K562 (cell line): ENCODE measurements at regions not wholly inside any gene's neighbourhood (a gene's known extent, or its start where the extent isn't known, plus 50 kb on each side); places are given as distances from the start of the nearest gene placed in this dataset.

Experiments
- ATAC-seq: fragments of 200-7000 bp; cut with Tn5 transposase; 3 replicates; pipeline ENCODE4 v1.9.1; 2020; ENCODE audit warnings: moderate library complexity
- BruUV-seq: library from RNA; stranded (reverse); fragments of 400-500 nt; replicated peaks from 2 replicates; lab custom pipeline; 2021; lab: Mats Ljungman, UMichigan
- CTCF ChIA-PET: fragments of 300-600 bp; formaldehyde crosslinking; extraction: SDS; loops from one replicate; lab custom pipeline; 2021; ENCODE audit warnings: low intra/inter-chr PET ratio; lab: Yijun Ruan, JAX
- POLR2A ChIA-PET: fragments of 300-600, 350-650 bp; sonication (Branson Sonifier 250); formaldehyde crosslinking; extraction: SDS; loops from one replicate; lab custom pipeline; 2021; ENCODE audit warnings: antibody characterized with exemption, inconsistent platforms; lab: Yijun Ruan, JAX
- DNase-seq, 4 experiments: peaks; one replicate each; pipeline versions ENCODE4 v3.0.0 to v3.0.0-alpha.2; 2011 to 2018; ENCODE audit warnings: low spot score in 3 of 4, mixed read lengths in 3 of 4; ENCODE audit errors: extremely low read depth in 1 of 4
- FAIRE-seq: peaks from 2 replicates; lab custom pipeline; 2011; peaks lifted over from hg19 to GRCh38; lab: Jason Lieb, UNC
- H2AFZ ChIP-seq: 2 replicates; pipeline ENCODE4 v1.6.0; 2011; ENCODE audit warnings: low read depth, low read length, control low read depth, inconsistent platforms
- H3K27ac ChIP-seq: fragments of 200-600 bp; 3 replicates; pipeline ENCODE4 v1.8.0; 2011; ENCODE audit warnings: low read depth, mild to moderate bottlenecking, control low read depth, inconsistent platforms, low read length, moderate library complexity, mixed read lengths; ENCODE audit errors: extremely low read depth
- H3K27me3 ChIP-seq, 2 experiments: fragments of 300-600 bp in 1 of 2; 2 replicates in 1 of 2; 3 replicates in 1 of 2; pipeline versions ENCODE4 v1.6.0 to v1.8.0; 2011; ENCODE audit warnings: inconsistent platforms in 2 of 2, low read length in 2 of 2, mild to moderate bottlenecking in 1 of 2, mixed read lengths in 1 of 2, moderate library complexity in 1 of 2; ENCODE audit not compliant: control insufficient read depth in 2 of 2, insufficient read depth in 2 of 2
- H3K36me3 ChIP-seq: fragments of 300-600 bp; 3 replicates; pipeline ENCODE4 v1.8.0; 2011; ENCODE audit warnings: mild to moderate bottlenecking, low read length, inconsistent platforms; ENCODE audit not compliant: control insufficient read depth, insufficient read depth
- H3K4me1 ChIP-seq, 2 experiments: fragments of 200-600 bp in 1 of 2; replicated peaks in 1 of 2; 2 replicates in 1 of 2; 3 replicates in 1 of 2; pipeline versions ENCODE4 v1.5.1 to v1.8.0; 2011; ENCODE audit warnings: inconsistent platforms in 2 of 2, low read length in 2 of 2, mild to moderate bottlenecking in 1 of 2, mixed read lengths in 1 of 2, moderate library complexity in 1 of 2; ENCODE audit not compliant: control insufficient read depth in 2 of 2, insufficient read depth in 2 of 2
- H3K4me2 ChIP-seq: 2 replicates; pipeline ENCODE4 v1.6.1; 2011; ENCODE audit warnings: low read length, control low read depth, inconsistent platforms, mixed read lengths; ENCODE audit not compliant: insufficient read depth
- H3K4me3 ChIP-seq: fragments of 200-600 bp; sonication (generic), shearing (Covaris generic); 2 replicates; pipeline ENCODE4 v1.5.1; 2016; ENCODE audit warnings: control low read depth, inconsistent platforms
- H3K79me2 ChIP-seq: fragments of 200-600 bp; 3 replicates; pipeline ENCODE4 v1.8.0; 2011; ENCODE audit warnings: low read length, inconsistent platforms; ENCODE audit not compliant: control insufficient read depth, insufficient read depth
- H3K9ac ChIP-seq, 2 experiments: 2 replicates each; pipeline versions ENCODE4 v1.6.0 to v1.6.1; 2011; ENCODE audit warnings: low read depth in 2 of 2, low read length in 2 of 2, control low read depth in 1 of 2, inconsistent platforms in 1 of 2, mild to moderate bottlenecking in 1 of 2, mixed read lengths in 1 of 2; ENCODE audit not compliant: insufficient read depth in 1 of 2
- H3K9me1 ChIP-seq: one replicate; pipeline ENCODE4 v1.6.0; 2011; ENCODE audit warnings: inconsistent platforms, mild to moderate bottlenecking, low read length, moderate library complexity; ENCODE audit not compliant: control insufficient read depth, insufficient read depth
- H3K9me3 ChIP-seq: replicated peaks from 2 replicates; pipeline ENCODE4 v1.5.1; 2011; ENCODE audit warnings: low read depth, low read length, inconsistent platforms; ENCODE audit not compliant: control insufficient read depth, insufficient read depth
- H4K20me1 ChIP-seq: replicated peaks from 2 replicates; pipeline ENCODE4 v1.6.1; 2011; ENCODE audit warnings: low read length, inconsistent platforms, mixed read lengths; ENCODE audit not compliant: control insufficient read depth, insufficient read depth
- BCL6 ChIP-seq: fragments of 250-450 bp; sonication (Bioruptor Pico); IDR thresholded peaks from 2 replicates; pipeline ENCODE4 v1.4.0; 2020
- CREB1 ChIP-seq, 2 experiments: sonication (generic) in 1 of 2; formaldehyde crosslinking in 1 of 2; IDR thresholded peaks; 2 replicates each; pipeline versions ENCODE4 v1.6.1 to v1.8.0; 2012 to 2022; ENCODE audit warnings: inconsistent platforms in 1 of 2, mild to moderate bottlenecking in 1 of 2, missing genetic modification reagents in 1 of 2, moderate library complexity in 1 of 2
- CREB3 ChIP-seq: fragments of 450-650 bp; conservative IDR thresholded peaks from 2 replicates; pipeline ENCODE4 v1.6.1; 2016; ENCODE audit warnings: missing genetic modification characterization, low read depth, mild to moderate bottlenecking, missing compliant biosample characterization, moderate library complexity
- HIVEP1 ChIP-seq: fragments of 250-450 bp; sonication (Bioruptor Pico); IDR thresholded peaks from 2 replicates; pipeline ENCODE4 v1.4.0; 2020; ENCODE audit warnings: mild to moderate bottlenecking
- HNRNPK ChIP-seq: fragments of 200-400 bp; formaldehyde crosslinking; IDR thresholded peaks from one replicate; pipeline ENCODE4 v1.6.1; 2018; ENCODE audit warnings: mild to moderate bottlenecking, low read depth, low read length; ENCODE audit not compliant: poor library complexity, severe bottlenecking
- L3MBTL2 ChIP-seq: fragments of 450-650 bp; IDR thresholded peaks from 2 replicates; pipeline ENCODE4 v1.6.1; 2016; ENCODE audit warnings: mild to moderate bottlenecking, moderate library complexity
- MYC ChIP-seq, 2 experiments: fragments of 250-450 bp in 1 of 2; sonication (Bioruptor Pico) in 1 of 2; IDR thresholded peaks; 2 replicates each; pipeline versions ENCODE4 v1.5.1 to v1.6.1; 2012 to 2021; ENCODE audit warnings: low read depth in 2 of 2, borderline replicate concordance in 1 of 2, improper control_type of control experiment in 1 of 2, low read length in 1 of 2, mild to moderate bottlenecking in 1 of 2, moderate library complexity in 1 of 2
- NRF1 ChIP-seq, 2 experiments: fragments of 450-650 bp; IDR thresholded peaks in 1 of 2; conservative IDR thresholded peaks in 1 of 2; 2 replicates each; pipeline ENCODE4 v1.6.1; 2014; ENCODE audit warnings: mild to moderate bottlenecking in 2 of 2
- RHOXF2B ChIP-seq: fragments of 250-450 bp; sonication (Bioruptor Pico); conservative IDR thresholded peaks from 2 replicates; pipeline ENCODE4 v1.5.1; 2021
- SETDB1 ChIP-seq: IDR thresholded peaks from one replicate; pipeline ENCODE4 v1.6.1; 2012; ENCODE audit warnings: low read length, control low read depth, inconsistent platforms
- ZNF174 ChIP-seq: fragments of 250-450 bp; sonication (Bioruptor Pico); IDR thresholded peaks from 2 replicates; pipeline ENCODE4 v1.4.0; 2020; ENCODE audit warnings: mild to moderate bottlenecking
- ZNF589 ChIP-seq: fragments of 200-800 bp; sonication (Bioruptor generic); IDR thresholded peaks from 2 replicates; pipeline ENCODE4 v1.6.1; 2016; ENCODE audit warnings: low read depth, missing genetic modification characterization, missing compliant biosample characterization
- WGBS: fragments of 100-300 bp; shearing (Covaris generic); methylation state at CpG from one replicate; pipeline ENCODE4 v1.1.6; 2016; ENCODE audit warnings: low coverage, mixed read lengths; ENCODE audit not compliant: insufficient coverage; ENCODE audit errors: missing lambda C conversion rate; 5-methylcytosine and 5-hydroxymethylcytosine counted together
- in situ Hi-C: fragments of 300-500 bp; cut with MboI; formaldehyde crosslinking; loops from 4 replicates; pipeline ENCODE4 v1.15.0; 2018; ENCODE audit warnings: inconsistent platforms, mixed read lengths
- intact Hi-C: fragments of 100-400 bp; cut with micrococcal nuclease; formaldehyde crosslinking; loops from 2 replicates; pipeline ENCODE4 v1.14.2; 2022
- TF ChIP-seq, protein P1 (sequence below): fragments of 250-450 bp; sonication (Bioruptor Pico); IDR thresholded peaks from 2 replicates; pipeline ENCODE4 v1.9.0; 2021; ENCODE audit warnings: mild to moderate bottlenecking
- TF ChIP-seq, protein P2 (sequence below): fragments of 450-650 bp; IDR thresholded peaks from 2 replicates; pipeline ENCODE4 v1.6.1; 2016

DNA sequence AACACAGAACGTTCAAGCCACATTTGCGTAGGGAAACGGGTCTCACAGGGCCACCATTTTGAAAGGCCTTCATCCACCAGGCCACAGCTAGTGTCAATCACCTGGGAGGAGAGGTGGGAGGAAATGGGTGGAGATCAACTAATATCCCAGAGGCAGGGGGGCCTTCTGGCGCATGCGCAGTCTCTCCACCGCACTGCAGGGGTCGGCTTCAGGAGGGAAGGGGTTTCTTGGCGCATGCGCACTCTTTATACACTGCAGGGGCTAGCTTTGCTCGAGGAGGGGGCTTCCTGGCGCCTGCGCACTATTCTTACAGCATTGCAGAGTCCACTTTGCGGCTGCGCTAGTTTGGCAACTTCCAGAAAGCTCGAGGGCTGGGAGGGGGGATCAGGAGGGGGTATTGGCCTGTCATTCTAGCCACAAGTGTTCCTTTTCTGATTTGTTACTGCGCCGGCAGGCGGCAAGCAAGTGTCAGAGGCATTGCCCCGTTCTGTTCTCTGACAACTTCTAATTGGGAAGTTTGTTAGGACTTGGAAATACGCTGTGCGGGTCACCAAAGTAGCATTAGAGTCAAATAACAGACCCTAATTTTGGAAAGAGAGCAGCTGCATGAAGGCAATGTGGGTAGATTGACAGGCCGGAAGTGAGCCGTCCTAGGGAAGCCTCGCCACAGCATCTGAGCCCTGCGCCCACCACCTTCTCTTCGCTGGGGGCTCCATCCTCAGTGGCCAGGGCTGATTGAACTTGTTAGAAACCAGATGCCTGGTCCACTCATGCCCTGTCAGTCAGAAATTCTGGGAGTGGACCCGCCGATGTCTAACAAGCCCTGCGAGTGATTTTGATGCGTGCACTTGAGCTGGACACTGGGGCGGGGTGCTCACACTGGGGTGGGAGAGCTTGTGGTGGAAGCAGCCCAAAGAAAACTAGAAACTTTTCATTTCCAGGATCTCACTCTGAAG is 173.5 kb upstream of the NDN start:
- peak in 2 of 4 experiments; percentile 11 to 14 for DNase-seq
- 4% methylated on average over 21 of the region's 31 CpGs for WGBS
- Histone ChIP-seq H2AFZ (no peak overlapping the region), H3K4me2 (no peak overlapping the region), H3K27me3 (no peaks in the 10 kb centered on the region; a peak in 1 of 5 replicates), H3K36me3 (no peaks in the 10 kb centered on the region), H3K9ac (no peak overlapping the region), H4K20me1 (no peaks in the 10 kb centered on the region), H3K4me1 (no peaks in the 10 kb centered on the region), H3K9me1 (no peaks in the 10 kb centered on the region), H3K9me3 (no peaks in the 10 kb centered on the region), H3K4me3 (no peak overlapping the region), H3K27ac (no peak overlapping the region), H3K79me2 (no peaks in the 10 kb centered on the region)
- in situ Hi-C loops (loop anchor here (10.0 kb wide), 1 partner anchor 216 kb away; the partner anchor contains the start of gene MAGEL2), intact Hi-C loops (no loop called here)
- no TSS peak for BruUV-seq
- ChIA-PET CTCF (interaction anchor here (0.6 kb wide), 1 partner anchor 34 kb away, joined by 4 read pairs; no protein-coding TSS in a partner anchor), POLR2A (interaction anchor here (0.7 kb wide), 1 partner anchor 18 kb away, joined by 3 read pairs; no protein-coding TSS in a partner anchor)
- FAIRE-seq = no peak
- no peak for ATAC-seq
- no peak for TF ChIP-seq L3MBTL2
- TF ChIP-seq CREB3 (tag) = no peak
- TF ChIP-seq SETDB1 = no peak
- TF ChIP-seq, protein P1, sequence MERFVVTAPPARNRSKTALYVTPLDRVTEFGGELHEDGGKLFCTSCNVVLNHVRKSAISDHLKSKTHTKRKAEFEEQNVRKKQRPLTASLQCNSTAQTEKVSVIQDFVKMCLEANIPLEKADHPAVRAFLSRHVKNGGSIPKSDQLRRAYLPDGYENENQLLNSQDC = no peak
- TF ChIP-seq NRF1 (conservative IDR thresholded peaks at IDR 0.05 in 1 of 2, IDR thresholded peaks at IDR 0.05 in 1 of 2) = peak; percentile 79 to 83
- no peak for TF ChIP-seq RHOXF2B (CRISPR knock-in tag)
- TF ChIP-seq BCL6 (CRISPR knock-in tag) = no peak
- TF ChIP-seq ZNF174 (CRISPR knock-in tag) = no peak
- TF ChIP-seq CREB1 (IDR thresholded peaks at IDR 0.05) = no peak
- no peak for TF ChIP-seq CREB1 (CRISPR knock-in tag; IDR thresholded peaks at IDR 0.05)
- TF ChIP-seq ZNF589 (CRISPR knock-in tag) = no peak
- TF ChIP-seq MYC (IDR thresholded peaks at IDR 0.05; ENCODE audit: low read depth, low read length) = no peak
- TF ChIP-seq MYC (CRISPR knock-in tag; IDR thresholded peaks at IDR 0.05; ENCODE audit: borderline replicate concordance, low read depth) = no peak
- TF ChIP-seq HNRNPK = no peak
- no peak for TF ChIP-seq HIVEP1
- TF ChIP-seq, protein P2, sequence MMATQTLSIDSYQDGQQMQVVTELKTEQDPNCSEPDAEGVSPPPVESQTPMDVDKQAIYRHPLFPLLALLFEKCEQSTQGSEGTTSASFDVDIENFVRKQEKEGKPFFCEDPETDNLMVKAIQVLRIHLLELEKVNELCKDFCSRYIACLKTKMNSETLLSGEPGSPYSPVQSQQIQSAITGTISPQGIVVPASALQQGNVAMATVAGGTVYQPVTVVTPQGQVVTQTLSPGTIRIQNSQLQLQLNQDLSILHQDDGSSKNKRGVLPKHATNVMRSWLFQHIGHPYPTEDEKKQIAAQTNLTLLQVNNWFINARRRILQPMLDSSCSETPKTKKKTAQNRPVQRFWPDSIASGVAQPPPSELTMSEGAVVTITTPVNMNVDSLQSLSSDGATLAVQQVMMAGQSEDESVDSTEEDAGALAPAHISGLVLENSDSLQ = peak; percentile 49
